ENCODE measurements at regions not wholly inside any gene's neighbourhood (a gene's known extent, or its start where the extent isn't known, plus 50 kb on each side); places are given as distances from the start of the nearest gene placed in this dataset.
"Not testable (repeated sequence)": the region's sequence is repeated elsewhere in the genome, so short reads cannot be mapped to it uniquely, and the experiment has no call there.

DNA sequence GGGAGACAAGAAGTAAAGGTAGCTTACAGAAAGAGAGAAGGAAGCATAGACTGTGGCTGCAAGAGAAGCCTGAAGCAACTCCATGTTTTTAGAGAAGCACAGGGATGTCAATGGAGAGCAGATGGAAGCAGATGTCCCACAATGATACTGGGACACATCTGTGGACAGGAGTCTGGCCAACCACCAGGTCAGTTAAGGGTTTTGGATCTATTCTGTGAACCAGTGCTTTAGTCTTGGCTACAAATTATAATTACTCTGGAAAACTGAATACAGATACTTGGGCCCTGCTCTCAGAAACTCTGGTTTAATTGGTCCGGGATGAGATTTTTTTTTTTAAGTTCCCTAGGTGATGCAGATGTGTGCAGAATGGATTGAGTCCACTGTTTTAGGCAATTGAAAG is 592.8 kb downstream of the CSNK1G3 start:
- H3K27me3 ChIP-seq = no peaks in the 10 kb centered on the region
- no peaks in the 10 kb centered on the region for H3K36me3 ChIP-seq
- no peak for TF ChIP-seq POLR2A (IDR thresholded peaks at IDR 0.05)
- TF ChIP-seq, protein P1, sequence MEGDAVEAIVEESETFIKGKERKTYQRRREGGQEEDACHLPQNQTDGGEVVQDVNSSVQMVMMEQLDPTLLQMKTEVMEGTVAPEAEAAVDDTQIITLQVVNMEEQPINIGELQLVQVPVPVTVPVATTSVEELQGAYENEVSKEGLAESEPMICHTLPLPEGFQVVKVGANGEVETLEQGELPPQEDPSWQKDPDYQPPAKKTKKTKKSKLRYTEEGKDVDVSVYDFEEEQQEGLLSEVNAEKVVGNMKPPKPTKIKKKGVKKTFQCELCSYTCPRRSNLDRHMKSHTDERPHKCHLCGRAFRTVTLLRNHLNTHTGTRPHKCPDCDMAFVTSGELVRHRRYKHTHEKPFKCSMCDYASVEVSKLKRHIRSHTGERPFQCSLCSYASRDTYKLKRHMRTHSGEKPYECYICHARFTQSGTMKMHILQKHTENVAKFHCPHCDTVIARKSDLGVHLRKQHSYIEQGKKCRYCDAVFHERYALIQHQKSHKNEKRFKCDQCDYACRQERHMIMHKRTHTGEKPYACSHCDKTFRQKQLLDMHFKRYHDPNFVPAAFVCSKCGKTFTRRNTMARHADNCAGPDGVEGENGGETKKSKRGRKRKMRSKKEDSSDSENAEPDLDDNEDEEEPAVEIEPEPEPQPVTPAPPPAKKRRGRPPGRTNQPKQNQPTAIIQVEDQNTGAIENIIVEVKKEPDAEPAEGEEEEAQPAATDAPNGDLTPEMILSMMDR (IDR thresholded peaks at IDR 0.05) = no peak
- H3K4me3 ChIP-seq = no peak overlapping the region
- no peaks in the 10 kb centered on the region for H3K4me1 ChIP-seq
- H3K9me3 ChIP-seq = no peaks in the 10 kb centered on the region
- H3K27ac ChIP-seq = no peak overlapping the region
- no peak for DNase-seq

DNA sequence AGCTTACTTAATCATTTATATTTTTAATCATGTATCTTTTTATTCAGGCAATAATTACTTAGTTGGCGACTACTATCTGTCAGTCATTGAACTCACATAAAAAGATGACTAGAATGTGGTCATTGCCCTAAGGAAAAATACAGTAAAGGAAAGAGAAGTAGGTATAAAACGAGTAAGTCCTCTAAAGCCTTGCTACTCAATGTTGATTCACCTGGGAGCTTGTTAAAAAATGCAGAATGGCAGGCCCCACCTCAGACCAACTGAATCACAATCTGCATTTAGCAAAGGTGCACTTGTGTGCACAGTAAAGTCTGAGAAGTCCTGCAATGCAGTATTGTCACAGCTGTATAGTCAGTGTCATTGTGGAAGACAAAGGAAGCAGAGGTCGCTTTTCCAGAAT is 592.4 kb downstream of the CSNK1G3 start:
- no peaks in the 10 kb centered on the region for H3K4me1 ChIP-seq
- no peak overlapping the region for H3K4me3 ChIP-seq
- H3K27me3 ChIP-seq = no peaks in the 10 kb centered on the region
- no peaks in the 10 kb centered on the region for H3K36me3 ChIP-seq
- TF ChIP-seq, protein P1 (IDR thresholded peaks at IDR 0.05) = no peak
- no peak for TF ChIP-seq POLR2A (IDR thresholded peaks at IDR 0.05)
- no peak overlapping the region for H3K27ac ChIP-seq
- no peak for DNase-seq
- no peaks in the 10 kb centered on the region for H3K9me3 ChIP-seq

DNA sequence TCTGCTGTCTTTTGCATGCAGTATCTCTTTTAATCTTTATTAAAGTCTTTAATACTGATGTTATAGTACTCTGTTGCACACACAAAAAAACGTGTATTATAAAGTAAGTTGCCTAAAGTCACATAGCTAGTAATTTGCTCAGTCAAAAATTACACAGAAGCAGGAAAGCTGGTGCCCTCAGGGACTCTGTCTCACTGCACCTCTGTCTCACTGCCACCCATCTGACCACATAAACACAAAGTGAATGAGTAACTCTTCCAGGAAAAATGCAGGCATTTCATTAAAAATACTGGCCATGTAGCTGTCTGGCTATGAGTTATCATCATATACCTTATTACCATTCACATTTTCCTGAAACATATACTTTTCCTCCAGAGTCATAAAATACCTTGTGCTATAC is 591.7 kb downstream of the CSNK1G3 start:
- no peak for DNase-seq
- H3K4me1 ChIP-seq = no peaks in the 10 kb centered on the region
- no peak overlapping the region for H3K27ac ChIP-seq
- H3K27me3 ChIP-seq = no peaks in the 10 kb centered on the region
- H3K36me3 ChIP-seq = no peaks in the 10 kb centered on the region
- H3K9me3 ChIP-seq = no peaks in the 10 kb centered on the region
- TF ChIP-seq, protein P1 (IDR thresholded peaks at IDR 0.05) = no peak
- no peak overlapping the region for H3K4me3 ChIP-seq

DNA sequence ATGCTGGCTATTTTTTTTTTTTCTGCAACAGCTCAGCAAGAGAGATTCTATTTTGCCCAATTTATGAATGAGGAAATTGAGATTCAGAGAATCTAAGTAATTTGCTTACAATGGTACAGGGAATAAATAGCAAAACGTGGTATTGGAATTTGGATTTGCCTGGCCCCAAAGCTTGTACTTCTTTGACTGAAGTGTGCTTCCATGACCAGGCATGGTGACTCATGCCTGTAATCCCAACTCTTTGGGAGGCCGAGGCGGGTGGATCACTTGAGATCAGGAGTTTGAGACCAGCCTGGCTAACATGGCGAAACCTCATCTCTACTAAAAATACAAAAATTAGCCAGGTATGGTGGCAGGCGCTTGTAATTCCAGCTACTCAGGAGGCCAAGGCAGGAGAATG is 591.1 kb downstream of the CSNK1G3 start:
- DNase-seq, H3K9me3 ChIP-seq, H3K27ac ChIP-seq, H3K4me3 ChIP-seq, H3K27me3 ChIP-seq, H3K4me1 ChIP-seq, H3K36me3 ChIP-seq: not testable (repeated sequence)

DNA sequence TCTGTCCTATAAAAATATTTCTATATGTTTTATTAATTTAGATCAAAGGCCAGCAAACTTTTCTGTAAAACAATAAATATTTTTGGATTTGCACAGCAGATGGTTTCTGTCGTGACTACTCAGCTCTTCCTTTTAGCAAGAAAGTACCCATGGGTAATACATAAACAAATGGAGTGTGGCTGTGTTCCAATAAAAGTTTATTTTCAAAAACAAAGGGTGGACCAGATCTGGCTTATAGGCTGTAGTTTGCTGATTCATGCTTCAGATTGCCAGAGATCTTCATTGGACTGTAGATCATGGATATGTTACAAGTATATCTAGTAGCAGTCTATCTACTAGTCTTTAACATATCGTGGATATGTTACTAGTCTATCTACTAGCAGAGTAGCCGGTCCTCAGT is 590.5 kb downstream of the CSNK1G3 start:
- H3K4me1 ChIP-seq = no peaks in the 10 kb centered on the region
- H3K4me3 ChIP-seq = no peak overlapping the region
- TF ChIP-seq POLR2A (IDR thresholded peaks at IDR 0.05) = no peak
- TF ChIP-seq, protein P1 (IDR thresholded peaks at IDR 0.05) = no peak
- DNase-seq = no peak
- H3K27me3 ChIP-seq = no peaks in the 10 kb centered on the region
- no peaks in the 10 kb centered on the region for H3K36me3 ChIP-seq
- no peak overlapping the region for H3K27ac ChIP-seq
- no peaks in the 10 kb centered on the region for H3K9me3 ChIP-seq

DNA sequence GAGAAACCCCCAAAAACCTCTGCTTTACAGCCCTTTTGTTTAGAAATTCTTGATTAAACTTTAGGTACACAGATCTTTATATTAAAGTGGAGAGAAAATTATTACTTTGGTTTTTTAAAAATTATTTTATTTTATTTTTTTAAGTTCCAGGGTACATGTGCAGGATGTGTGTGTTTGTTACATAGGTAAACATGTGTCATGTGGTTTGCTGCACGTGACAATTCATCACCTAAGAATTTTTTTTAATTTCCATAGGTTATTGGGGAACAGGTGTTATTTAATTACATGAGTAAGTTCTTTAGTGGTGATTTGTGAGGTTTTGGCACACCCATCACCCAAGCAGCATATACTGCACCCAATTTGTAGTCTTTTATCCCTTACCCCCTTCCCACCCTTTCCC is 581.7 kb downstream of the CSNK1G3 start:
- H3K9me3 ChIP-seq = no peaks in the 10 kb centered on the region
- no peaks in the 10 kb centered on the region for H3K4me1 ChIP-seq
- H3K36me3 ChIP-seq = no peaks in the 10 kb centered on the region
- no peaks in the 10 kb centered on the region for H3K27me3 ChIP-seq
- H3K27ac ChIP-seq = no peak overlapping the region
- TF ChIP-seq, protein P1 (IDR thresholded peaks at IDR 0.05) = no peak
- no peak for TF ChIP-seq POLR2A (IDR thresholded peaks at IDR 0.05)
- no peak overlapping the region for H3K4me3 ChIP-seq
- no peak for DNase-seq
